Muscle of arm (tissue), 1 donor: ENCODE measurements at regions not wholly inside any gene's neighbourhood (a gene's known extent, or its start where the extent isn't known, plus 50 kb on each side); places are given as distances from the start of the nearest gene placed in this dataset.
A peak's percentile ranks its signal among the peaks of the same experiment; 100 is the strongest.

Source experiments
- DNase-seq: peaks from one replicate; pipeline ENCODE4 v3.0.0-alpha.2; 2013

- DNase-seq: peak; percentile 43
Observed at GRCh38 chr14:53896726-53897125, 59.9 kb downstream of the BMP4 start.

- no peak for DNase-seq
Observed at GRCh38 chr14:53894456-53894855, 62.2 kb downstream of the BMP4 start.

GRCh38 chr14:53893374-53893773 is 63.3 kb downstream of the BMP4 start:
- DNase-seq: no peak

- no peak for DNase-seq
Observed at GRCh38 chr14:53890611-53891101, 66.0 kb downstream of the BMP4 start.

GRCh38 chr14:53888535-53889386 is 67.9 kb downstream of the BMP4 start:
- DNase-seq: no peak

DNA sequence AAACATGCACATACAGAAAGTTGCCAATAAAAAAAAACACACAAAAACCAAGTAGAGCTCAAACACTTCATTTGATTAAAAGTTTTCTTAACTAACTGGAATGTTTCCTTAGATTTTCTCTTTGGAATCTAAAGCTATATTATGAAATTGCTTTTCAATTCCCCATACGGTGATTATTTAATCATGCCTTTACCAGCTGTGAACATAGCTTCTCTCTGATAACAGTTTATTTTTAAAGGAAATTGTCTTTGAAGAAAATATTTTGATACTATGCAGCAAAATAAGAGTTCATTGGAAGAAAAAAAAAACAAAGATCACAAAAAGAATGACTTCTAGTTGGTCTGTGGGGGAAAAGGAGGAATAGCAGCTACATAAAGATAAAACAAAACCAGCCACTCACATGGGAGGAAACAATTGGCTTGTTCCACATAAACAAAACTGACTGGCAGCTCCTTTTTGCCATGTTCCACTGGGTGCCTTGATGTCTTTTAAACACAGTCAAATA is 71.4 kb downstream of the BMP4 start:
- no peak for DNase-seq

DNA sequence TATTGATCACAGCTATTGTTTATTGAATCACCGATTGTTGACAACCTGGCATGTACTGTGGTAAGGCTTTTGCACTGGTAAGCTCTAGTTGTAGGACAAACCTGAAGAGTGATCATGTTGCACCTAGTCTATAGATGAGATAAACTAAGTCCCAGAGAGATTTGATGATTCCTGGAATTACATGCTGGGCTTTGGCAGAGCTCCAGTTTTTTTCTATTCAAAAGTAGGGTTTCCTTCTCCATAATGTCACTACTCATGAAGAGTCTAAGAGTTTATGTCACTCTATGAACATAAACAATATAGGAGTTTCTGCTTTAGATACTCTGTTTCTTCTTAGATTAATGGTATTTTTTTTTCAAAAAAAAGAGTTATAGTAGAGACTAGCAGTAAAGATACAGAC is 72.0 kb downstream of the BMP4 start:
- DNase-seq: no peak

- DNase-seq: no peak
Observed at GRCh38 chr14:53883739-53884138, 72.9 kb downstream of the BMP4 start.

DNA sequence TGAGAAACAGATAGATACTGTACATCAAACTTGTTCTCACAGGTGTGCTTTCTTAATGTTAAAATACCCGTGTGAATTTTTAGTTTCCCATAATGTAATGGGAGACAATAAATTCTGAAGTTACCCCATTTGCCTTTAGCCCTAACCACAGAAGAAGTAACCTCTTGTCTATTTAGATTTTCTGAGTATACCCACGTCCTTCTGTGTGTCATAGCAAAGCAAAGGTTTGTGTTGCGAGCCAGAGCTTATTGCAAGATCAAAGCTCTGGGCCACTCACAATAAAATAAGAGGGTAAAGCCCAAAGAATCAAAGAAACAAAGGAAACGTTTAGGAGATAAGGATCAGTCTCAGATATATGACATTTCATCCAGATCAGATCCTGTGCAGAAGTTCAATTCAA is 73.9 kb downstream of the BMP4 start:
- DNase-seq: no peak

DNA sequence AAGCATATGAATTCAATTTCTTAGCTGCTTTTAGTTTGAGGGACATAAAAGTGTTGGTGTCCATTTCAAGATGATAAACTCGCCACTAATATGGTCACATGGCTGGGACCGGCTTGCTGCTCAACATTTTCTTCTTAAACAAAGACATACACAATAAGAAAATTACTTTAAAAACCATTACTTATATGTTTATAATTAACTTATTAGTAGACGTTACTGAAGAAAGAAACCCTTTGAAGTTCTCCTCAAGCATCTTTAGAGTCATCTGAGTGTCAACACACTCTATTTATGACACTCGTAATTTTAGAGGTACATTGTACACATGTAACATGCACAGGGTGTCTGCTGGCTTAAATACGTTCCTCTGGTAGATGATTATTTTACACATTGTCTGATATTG is 74.7 kb downstream of the BMP4 start:
- no peak for DNase-seq

DNA sequence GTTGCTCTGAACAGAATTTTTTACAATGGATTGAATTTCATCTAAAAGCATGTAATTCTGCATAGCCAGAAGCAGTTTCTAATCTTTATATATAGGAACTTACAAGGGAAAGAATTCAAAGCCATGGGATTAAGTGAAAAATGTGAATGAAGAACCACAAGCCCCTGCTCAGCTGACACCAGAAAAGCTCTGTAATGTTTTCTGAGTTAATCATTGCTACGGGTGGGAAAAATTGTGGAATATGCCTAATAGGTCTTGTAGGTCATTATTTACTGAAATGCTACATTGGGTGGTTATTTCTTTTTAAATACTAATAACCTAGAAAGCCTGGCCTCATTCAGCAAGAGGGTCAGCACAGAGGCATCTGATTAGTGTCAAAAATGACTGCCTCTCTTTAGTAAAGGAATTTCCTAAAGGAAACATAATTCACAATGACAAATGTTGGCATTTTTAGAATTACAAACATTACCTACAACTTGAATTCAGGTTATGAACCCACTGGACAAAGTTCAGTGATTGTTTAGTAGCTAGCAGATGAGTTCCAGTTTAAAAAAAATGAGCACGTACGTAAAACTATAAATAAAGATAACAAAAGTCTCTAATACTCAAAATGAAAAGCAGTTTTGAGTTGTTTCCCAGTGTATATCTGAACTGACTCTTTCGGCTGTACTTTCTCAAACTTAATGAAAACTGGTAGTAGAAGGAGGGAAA is 75.3 kb downstream of the BMP4 start:
- DNase-seq: no peak

DNA sequence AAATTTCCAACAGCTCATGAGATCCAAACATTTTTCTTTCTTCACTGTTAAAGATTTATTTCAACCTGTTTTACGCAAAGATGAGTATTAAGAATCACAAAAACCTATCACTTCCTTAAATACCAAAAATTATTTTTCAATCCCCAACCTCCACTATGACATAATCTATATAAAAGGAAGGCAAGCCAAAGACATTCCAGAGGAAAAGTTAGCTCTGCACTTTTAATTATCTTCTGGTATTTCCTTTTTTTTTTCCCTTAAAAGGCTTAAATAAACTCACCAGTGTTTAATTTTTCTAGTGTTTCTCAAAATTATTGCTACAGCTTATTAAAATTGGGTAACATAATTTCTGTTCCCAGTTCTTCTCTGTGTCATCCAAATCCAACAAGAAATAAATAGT is 75.9 kb downstream of the BMP4 start:
- no peak for DNase-seq

DNA sequence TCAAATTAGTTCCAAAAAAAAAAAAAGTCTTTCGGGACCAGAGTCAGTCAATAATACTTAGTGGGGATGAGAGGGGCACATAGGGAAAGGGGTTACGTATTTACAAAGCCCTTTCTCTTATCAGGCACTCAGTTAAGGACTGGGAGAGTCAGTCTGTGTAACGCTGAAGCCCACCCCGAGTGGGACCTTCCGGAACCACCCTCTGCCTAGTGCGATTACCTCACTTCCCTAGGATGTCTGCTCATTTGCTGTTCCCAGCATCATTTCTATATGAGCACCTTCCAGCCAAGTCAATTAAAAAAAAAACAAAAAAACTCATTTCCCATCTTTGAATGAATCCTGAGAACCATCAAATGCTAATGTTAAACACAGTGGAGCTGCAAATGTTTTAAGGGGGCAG is 76.9 kb downstream of the BMP4 start:
- no peak for DNase-seq

GRCh38 chr14:53879022-53879686 is 77.5 kb downstream of the BMP4 start:
- DNase-seq: no peak

DNA sequence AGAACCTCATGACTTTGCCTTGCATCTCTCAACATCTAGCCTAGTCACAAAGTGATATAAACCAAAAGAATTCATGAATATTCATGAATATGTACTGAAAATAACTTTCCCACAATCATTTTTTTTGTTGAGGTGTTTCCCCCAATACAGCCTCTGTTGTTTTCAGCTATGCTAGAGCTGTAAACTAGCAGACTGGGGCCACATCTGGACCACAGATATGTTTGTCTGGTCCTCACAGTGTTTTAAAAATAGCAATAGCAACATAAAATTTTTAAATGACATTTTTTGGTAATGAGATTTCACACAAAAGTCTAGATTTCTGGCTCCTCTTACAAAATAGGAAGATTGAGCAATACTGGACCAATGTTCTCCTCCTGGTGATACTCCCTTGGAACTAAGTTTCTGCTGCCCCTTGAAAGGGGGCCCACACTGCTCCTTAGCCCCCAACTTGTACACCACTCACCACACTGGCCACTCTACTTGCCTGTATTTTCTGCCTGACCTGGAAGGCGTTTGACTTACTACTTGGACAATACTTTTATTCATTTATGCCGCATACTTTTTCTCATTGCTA is 81.2 kb downstream of the BMP4 start:
- DNase-seq: no peak

DNA sequence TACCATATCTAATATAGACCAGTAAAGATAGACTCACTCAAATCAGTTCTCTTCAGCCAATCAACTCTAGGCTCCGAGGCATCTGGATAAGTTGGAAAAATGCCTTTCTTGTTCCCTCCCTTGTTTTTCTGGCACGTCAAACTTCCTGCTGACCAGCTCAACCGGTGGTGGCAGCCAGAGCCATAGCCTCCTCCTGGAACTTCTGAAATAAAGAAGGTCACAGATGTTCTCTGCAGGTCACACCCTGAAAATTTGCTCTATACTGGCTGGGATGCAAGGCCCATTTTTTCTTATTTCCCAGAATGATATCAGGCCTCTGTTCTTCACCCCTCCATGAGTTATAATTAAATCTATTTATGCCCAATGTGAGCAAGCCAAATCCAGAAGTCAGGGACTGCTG is 81.9 kb downstream of the BMP4 start:
- no peak for DNase-seq

- no peak for DNase-seq
Observed at GRCh38 chr14:53872681-53873089, 83.9 kb downstream of the BMP4 start.

DNA sequence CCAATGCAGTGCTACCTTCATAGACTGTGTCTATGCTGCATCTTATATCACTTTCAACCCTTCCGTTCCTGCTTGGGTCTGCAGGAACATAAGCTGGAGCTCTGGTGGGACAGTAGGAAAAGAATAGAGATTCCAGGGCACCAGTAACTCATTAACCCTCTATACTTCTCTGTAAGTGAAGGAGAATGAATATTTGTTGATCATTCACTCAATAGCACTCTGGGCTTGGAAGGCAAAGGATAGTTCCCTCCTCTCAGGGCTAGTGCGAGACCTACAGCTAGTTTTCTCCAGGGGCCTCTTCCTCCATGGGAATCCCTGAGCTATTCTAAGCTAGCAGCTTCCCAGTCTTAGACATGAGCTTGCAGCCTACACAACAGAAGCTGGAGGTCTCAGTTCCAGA is 84.7 kb downstream of the BMP4 start:
- DNase-seq: no peak

- DNase-seq: no peak
Observed at GRCh38 chr14:53871011-53871410, 85.6 kb downstream of the BMP4 start.

- DNase-seq: no peak
Observed at GRCh38 chr14:53865711-53866110, 90.9 kb downstream of the BMP4 start.

DNA sequence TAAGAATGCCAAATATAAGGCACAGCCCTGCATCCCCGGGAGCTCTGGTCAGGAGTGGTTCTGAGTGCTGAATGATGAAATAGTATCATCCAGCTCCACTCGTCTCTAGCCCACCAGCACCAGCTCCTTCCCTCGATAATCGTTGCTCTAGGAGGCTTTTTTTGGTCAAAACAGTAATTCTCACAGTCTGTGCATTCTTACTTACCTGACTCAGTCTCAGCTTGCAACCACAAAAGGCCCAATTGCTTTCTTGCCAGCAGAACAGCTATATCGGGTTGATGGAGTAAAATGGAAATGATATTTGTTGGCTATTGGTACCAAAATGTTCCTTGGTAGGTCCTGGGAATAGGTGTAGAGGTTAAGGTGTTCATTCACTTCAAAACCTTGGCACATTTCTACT is 94.8 kb downstream of the BMP4 start:
- no peak for DNase-seq

- DNase-seq: no peak
Observed at GRCh38 chr14:53858345-53858684, 98.3 kb downstream of the BMP4 start.
